Esophagus muscularis mucosa (tissue), 4 donors: ENCODE measurements at regions not wholly inside any gene's neighbourhood (a gene's known extent, or its start where the extent isn't known, plus 50 kb on each side); places are given as distances from the start of the nearest gene placed in this dataset.

Experiments
- EP300 ChIP-seq: sonication (generic); formaldehyde crosslinking; IDR thresholded peaks from one replicate; pipeline ENCODE4 v1.6.1; 2017; ENCODE audit warnings: antibody characterized with exemption
- POLR2A ChIP-seq: fragments of 450-650 bp; IDR thresholded peaks from one replicate; pipeline ENCODE4 v1.6.1; 2017; ENCODE audit warnings: antibody characterized with exemption, moderate library complexity, mild to moderate bottlenecking, low read depth
- POLR2AphosphoS5 ChIP-seq, 2 donors: sonication (generic); formaldehyde crosslinking; IDR thresholded peaks; one replicate each; pipeline ENCODE4 v1.6.1; 2017; ENCODE audit warnings: antibody characterized with exemption in 2 of 2
- TF ChIP-seq, protein P1 (sequence below), 3 experiments: fragments of 200-600 bp in 2 of 3; fragments of 450-650 bp in 1 of 3; sonication (generic) in 2 of 3; IDR thresholded peaks; one replicate each; pipeline ENCODE4 v1.5.1; 2017 to 2019; ENCODE audit warnings: antibody characterized with exemption in 3 of 3, mild to moderate bottlenecking in 2 of 3, moderate library complexity in 1 of 3

DNA sequence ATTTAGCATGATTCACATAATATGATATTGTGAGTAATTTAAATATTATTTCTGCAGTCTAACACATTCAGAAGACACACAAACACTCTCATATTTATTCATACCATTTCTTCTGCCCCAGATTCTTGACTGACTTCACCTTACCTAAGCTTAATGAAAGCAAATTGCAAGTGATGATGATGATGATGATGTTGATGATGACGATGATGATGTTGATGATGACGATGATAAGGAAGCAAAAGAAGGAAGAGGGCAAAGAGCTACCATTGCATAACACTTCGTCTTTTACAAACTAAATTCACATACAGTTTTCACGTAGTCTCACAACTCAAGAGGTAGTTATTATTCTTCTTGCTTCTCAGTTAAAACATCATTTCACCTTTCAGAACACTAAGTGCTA lies 404.7 kb downstream of the NAF1 start:
- TF ChIP-seq, protein P1, sequence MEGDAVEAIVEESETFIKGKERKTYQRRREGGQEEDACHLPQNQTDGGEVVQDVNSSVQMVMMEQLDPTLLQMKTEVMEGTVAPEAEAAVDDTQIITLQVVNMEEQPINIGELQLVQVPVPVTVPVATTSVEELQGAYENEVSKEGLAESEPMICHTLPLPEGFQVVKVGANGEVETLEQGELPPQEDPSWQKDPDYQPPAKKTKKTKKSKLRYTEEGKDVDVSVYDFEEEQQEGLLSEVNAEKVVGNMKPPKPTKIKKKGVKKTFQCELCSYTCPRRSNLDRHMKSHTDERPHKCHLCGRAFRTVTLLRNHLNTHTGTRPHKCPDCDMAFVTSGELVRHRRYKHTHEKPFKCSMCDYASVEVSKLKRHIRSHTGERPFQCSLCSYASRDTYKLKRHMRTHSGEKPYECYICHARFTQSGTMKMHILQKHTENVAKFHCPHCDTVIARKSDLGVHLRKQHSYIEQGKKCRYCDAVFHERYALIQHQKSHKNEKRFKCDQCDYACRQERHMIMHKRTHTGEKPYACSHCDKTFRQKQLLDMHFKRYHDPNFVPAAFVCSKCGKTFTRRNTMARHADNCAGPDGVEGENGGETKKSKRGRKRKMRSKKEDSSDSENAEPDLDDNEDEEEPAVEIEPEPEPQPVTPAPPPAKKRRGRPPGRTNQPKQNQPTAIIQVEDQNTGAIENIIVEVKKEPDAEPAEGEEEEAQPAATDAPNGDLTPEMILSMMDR (IDR thresholded peaks at IDR 0.05): no peak
- no peak for TF ChIP-seq POLR2A
- no peak for TF ChIP-seq POLR2AphosphoS5 (IDR thresholded peaks at IDR 0.05)
- no peak for TF ChIP-seq EP300
